Stimulated activated CD8-positive, alpha-beta memory T cell treated with anti-CD3 and anti-CD28 coated beads, Interleukin-15, amount 100 ng/mL, for 48 hours (primary cell): ENCODE measurements at regions not wholly inside any gene's neighbourhood (a gene's known extent, or its start where the extent isn't known, plus 50 kb on each side); places are given as distances from the start of the nearest gene placed in this dataset.

ENCODE experiments used
- DNase-seq, 2 donors: peaks; one replicate each; pipeline ENCODE4 v3.0.0-alpha.2; 2020; ENCODE audit warnings: low read depth in 2 of 2

- DNase-seq: no peak
These were observed 723.3 kb upstream of the CELF2 start for GRCh38 chr10:10294184-10294880.

- DNase-seq: no peak
These were observed 722.7 kb upstream of the CELF2 start for GRCh38 chr10:10294881-10295529.

GRCh38 chr10:10295537-10295936, 722.1 kb upstream of the CELF2 start:
- DNase-seq: no peak

GRCh38 chr10:10302689-10303088, 715.0 kb upstream of the CELF2 start:
- no peak for DNase-seq

GRCh38 chr10:10307036-10307435, 710.6 kb upstream of the CELF2 start:
- no peak for DNase-seq

- DNase-seq: no peak
These were observed 710.1 kb upstream of the CELF2 start for GRCh38 chr10:10307551-10307950.

- DNase-seq: no peak
These were observed 707.2 kb upstream of the CELF2 start for GRCh38 chr10:10310498-10310897.

GRCh38 chr10:10311966-10312365, 705.7 kb upstream of the CELF2 start:
- DNase-seq: no peak

- no peak for DNase-seq
These were observed 704.4 kb upstream of the CELF2 start for GRCh38 chr10:10313149-10313835.

GRCh38 chr10:10314626-10315025, 703.0 kb upstream of the CELF2 start:
- no peak for DNase-seq

GRCh38 chr10:10315989-10316388, 701.7 kb upstream of the CELF2 start:
- no peak for DNase-seq

GRCh38 chr10:10317151-10317550, 700.5 kb upstream of the CELF2 start:
- no peak for DNase-seq

GRCh38 chr10:10318856-10319255, 698.8 kb upstream of the CELF2 start:
- no peak for DNase-seq

- no peak for DNase-seq
These were observed 696.7 kb upstream of the CELF2 start for GRCh38 chr10:10320956-10321355.

- no peak for DNase-seq
These were observed 691.6 kb upstream of the CELF2 start for GRCh38 chr10:10326116-10326515.

GRCh38 chr10:10327934-10328333, 689.7 kb upstream of the CELF2 start:
- DNase-seq: no peak

GRCh38 chr10:10330418-10330817, 687.3 kb upstream of the CELF2 start:
- no peak for DNase-seq

GRCh38 chr10:10332786-10333185, 684.9 kb upstream of the CELF2 start:
- DNase-seq: no peak

GRCh38 chr10:10333622-10334021, 684.0 kb upstream of the CELF2 start:
- no peak for DNase-seq

GRCh38 chr10:10338339-10338738, 679.3 kb upstream of the CELF2 start:
- DNase-seq: no peak

GRCh38 chr10:10346390-10347150, 671.1 kb upstream of the CELF2 start:
- DNase-seq: no peak

- DNase-seq: no peak
These were observed 667.6 kb upstream of the CELF2 start for GRCh38 chr10:10350050-10350449.
